MM.1S (cell line): ENCODE measurements at regions not wholly inside any gene's neighbourhood (a gene's known extent, or its start where the extent isn't known, plus 50 kb on each side); places are given as distances from the start of the nearest gene placed in this dataset.

Experiments
- CTCF ChIP-seq: fragments of 300-600 bp; sonication (generic); IDR thresholded peaks from 2 replicates; pipeline ENCODE4 v1.5.1; 2016; ENCODE audit warnings: antibody characterized with exemption, low read length, mixed read lengths
- EZH2 ChIP-seq: fragments of 300-600 bp; sonication (generic); optimal IDR thresholded peaks from 2 replicates; pipeline ENCODE3; 2017; ENCODE audit warnings: low read depth, mild to moderate bottlenecking, antibody characterized with exemption, low read length, mixed read lengths
- EZH2phosphoT487 ChIP-seq: fragments of 300-600 bp; sonication (generic); IDR thresholded peaks from 2 replicates; pipeline ENCODE4 v1.6.1; 2018; ENCODE audit warnings: antibody characterized with exemption, low read length

- no peak for TF ChIP-seq CTCF
- no peak for TF ChIP-seq EZH2phosphoT487
- TF ChIP-seq EZH2: no peak
Measured at GRCh38 chr2:9775351-9775750, 67.9 kb upstream of the TAF1B start.
